ENCODE measurements at regions not wholly inside any gene's neighbourhood (a gene's known extent, or its start where the extent isn't known, plus 50 kb on each side); places are given as distances from the start of the nearest gene placed in this dataset.

GRCh38 chr10:4170633-4171314 lies 385.8 kb upstream of the KLF6 start:
- TF ChIP-seq, protein P1, sequence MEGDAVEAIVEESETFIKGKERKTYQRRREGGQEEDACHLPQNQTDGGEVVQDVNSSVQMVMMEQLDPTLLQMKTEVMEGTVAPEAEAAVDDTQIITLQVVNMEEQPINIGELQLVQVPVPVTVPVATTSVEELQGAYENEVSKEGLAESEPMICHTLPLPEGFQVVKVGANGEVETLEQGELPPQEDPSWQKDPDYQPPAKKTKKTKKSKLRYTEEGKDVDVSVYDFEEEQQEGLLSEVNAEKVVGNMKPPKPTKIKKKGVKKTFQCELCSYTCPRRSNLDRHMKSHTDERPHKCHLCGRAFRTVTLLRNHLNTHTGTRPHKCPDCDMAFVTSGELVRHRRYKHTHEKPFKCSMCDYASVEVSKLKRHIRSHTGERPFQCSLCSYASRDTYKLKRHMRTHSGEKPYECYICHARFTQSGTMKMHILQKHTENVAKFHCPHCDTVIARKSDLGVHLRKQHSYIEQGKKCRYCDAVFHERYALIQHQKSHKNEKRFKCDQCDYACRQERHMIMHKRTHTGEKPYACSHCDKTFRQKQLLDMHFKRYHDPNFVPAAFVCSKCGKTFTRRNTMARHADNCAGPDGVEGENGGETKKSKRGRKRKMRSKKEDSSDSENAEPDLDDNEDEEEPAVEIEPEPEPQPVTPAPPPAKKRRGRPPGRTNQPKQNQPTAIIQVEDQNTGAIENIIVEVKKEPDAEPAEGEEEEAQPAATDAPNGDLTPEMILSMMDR (IDR thresholded peaks at IDR 0.05): no peak
- no peak for TF ChIP-seq TCF7L2 (IDR thresholded peaks at IDR 0.05; ENCODE audit: low read depth, low read length)
- TF ChIP-seq, protein P2, sequence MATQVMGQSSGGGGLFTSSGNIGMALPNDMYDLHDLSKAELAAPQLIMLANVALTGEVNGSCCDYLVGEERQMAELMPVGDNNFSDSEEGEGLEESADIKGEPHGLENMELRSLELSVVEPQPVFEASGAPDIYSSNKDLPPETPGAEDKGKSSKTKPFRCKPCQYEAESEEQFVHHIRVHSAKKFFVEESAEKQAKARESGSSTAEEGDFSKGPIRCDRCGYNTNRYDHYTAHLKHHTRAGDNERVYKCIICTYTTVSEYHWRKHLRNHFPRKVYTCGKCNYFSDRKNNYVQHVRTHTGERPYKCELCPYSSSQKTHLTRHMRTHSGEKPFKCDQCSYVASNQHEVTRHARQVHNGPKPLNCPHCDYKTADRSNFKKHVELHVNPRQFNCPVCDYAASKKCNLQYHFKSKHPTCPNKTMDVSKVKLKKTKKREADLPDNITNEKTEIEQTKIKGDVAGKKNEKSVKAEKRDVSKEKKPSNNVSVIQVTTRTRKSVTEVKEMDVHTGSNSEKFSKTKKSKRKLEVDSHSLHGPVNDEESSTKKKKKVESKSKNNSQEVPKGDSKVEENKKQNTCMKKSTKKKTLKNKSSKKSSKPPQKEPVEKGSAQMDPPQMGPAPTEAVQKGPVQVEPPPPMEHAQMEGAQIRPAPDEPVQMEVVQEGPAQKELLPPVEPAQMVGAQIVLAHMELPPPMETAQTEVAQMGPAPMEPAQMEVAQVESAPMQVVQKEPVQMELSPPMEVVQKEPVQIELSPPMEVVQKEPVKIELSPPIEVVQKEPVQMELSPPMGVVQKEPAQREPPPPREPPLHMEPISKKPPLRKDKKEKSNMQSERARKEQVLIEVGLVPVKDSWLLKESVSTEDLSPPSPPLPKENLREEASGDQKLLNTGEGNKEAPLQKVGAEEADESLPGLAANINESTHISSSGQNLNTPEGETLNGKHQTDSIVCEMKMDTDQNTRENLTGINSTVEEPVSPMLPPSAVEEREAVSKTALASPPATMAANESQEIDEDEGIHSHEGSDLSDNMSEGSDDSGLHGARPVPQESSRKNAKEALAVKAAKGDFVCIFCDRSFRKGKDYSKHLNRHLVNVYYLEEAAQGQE (IDR thresholded peaks at IDR 0.05; ENCODE audit: insufficient read depth in 1 of 2, low read depth in 2 of 2, low read length in 1 of 2): no peak

Data from Panc1 (cell line).